ENCODE measurements at regions not wholly inside any gene's neighbourhood (a gene's known extent, or its start where the extent isn't known, plus 50 kb on each side); places are given as distances from the start of the nearest gene placed in this dataset.

DNA sequence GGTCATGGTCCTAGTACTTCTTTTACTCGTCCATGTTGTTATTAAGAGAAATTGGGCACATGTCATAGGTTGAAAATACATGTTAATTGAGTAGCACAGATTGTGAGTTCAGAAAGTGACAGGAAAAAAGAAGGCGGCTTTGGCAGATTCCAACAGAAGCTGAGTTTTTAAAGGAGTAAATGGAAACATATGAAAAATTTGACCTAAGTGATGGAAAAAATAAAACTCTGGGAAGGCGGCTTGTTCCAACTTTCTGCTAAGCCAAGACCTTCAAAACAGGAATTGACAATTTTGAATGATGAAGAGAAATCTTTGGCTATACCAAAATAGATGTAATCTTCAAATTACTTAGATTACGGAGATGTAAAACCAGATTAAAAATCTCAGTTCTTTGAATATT is 868.0 kb downstream of the EPHA4 start:
- TF ChIP-seq, protein P1, sequence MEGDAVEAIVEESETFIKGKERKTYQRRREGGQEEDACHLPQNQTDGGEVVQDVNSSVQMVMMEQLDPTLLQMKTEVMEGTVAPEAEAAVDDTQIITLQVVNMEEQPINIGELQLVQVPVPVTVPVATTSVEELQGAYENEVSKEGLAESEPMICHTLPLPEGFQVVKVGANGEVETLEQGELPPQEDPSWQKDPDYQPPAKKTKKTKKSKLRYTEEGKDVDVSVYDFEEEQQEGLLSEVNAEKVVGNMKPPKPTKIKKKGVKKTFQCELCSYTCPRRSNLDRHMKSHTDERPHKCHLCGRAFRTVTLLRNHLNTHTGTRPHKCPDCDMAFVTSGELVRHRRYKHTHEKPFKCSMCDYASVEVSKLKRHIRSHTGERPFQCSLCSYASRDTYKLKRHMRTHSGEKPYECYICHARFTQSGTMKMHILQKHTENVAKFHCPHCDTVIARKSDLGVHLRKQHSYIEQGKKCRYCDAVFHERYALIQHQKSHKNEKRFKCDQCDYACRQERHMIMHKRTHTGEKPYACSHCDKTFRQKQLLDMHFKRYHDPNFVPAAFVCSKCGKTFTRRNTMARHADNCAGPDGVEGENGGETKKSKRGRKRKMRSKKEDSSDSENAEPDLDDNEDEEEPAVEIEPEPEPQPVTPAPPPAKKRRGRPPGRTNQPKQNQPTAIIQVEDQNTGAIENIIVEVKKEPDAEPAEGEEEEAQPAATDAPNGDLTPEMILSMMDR (IDR thresholded peaks at IDR 0.05), result no peak
- TF ChIP-seq ZFX (IDR thresholded peaks at IDR 0.05; ENCODE audit: borderline replicate concordance), result no peak
- no peak overlapping the region for H3K27ac ChIP-seq

- no peak overlapping the region for H3K27ac ChIP-seq
- TF ChIP-seq ZFX (IDR thresholded peaks at IDR 0.05; ENCODE audit: borderline replicate concordance), result no peak
- TF ChIP-seq, protein P1 (IDR thresholded peaks at IDR 0.05), result no peak
Observed at GRCh38 chr2:220704810-220705209, 867.3 kb downstream of the EPHA4 start.

- TF ChIP-seq ZFX (IDR thresholded peaks at IDR 0.05; ENCODE audit: borderline replicate concordance), result no peak
- TF ChIP-seq, protein P1 (IDR thresholded peaks at IDR 0.05), result no peak
- no peak overlapping the region for H3K27ac ChIP-seq
Observed at GRCh38 chr2:220705678-220706077, 866.4 kb downstream of the EPHA4 start.

GRCh38 chr2:220707261-220707660 is 864.8 kb downstream of the EPHA4 start:
- TF ChIP-seq ZFX (IDR thresholded peaks at IDR 0.05; ENCODE audit: borderline replicate concordance), result no peak
- TF ChIP-seq, protein P1 (IDR thresholded peaks at IDR 0.05), result no peak
- no peak overlapping the region for H3K27ac ChIP-seq

- no peak overlapping the region for H3K27ac ChIP-seq
- TF ChIP-seq, protein P1 (IDR thresholded peaks at IDR 0.05), result no peak
Observed at GRCh38 chr2:220708366-220708765, 863.7 kb downstream of the EPHA4 start.

- H3K27ac ChIP-seq, result no peak overlapping the region
- TF ChIP-seq ZFX (IDR thresholded peaks at IDR 0.05; ENCODE audit: borderline replicate concordance), result no peak
- TF ChIP-seq, protein P1 (IDR thresholded peaks at IDR 0.05), result no peak
Observed at GRCh38 chr2:220717283-220717682, 854.8 kb downstream of the EPHA4 start.

GRCh38 chr2:220736778-220737177 is 835.3 kb downstream of the EPHA4 start:
- no peak overlapping the region for H3K27ac ChIP-seq
- no peak for TF ChIP-seq ZFX (IDR thresholded peaks at IDR 0.05; ENCODE audit: borderline replicate concordance)
- TF ChIP-seq, protein P1 (IDR thresholded peaks at IDR 0.05), result no peak

Measured in 22Rv1 (cell line).